Left ventricle myocardium inferior (tissue), 1 donor: ENCODE measurements at regions not wholly inside any gene's neighbourhood (a gene's known extent, or its start where the extent isn't known, plus 50 kb on each side); places are given as distances from the start of the nearest gene placed in this dataset.

Experiments used
- DNase-seq: peaks from one replicate; pipeline ENCODE4 v3.0.0-alpha.2; 2020
- H3K27ac ChIP-seq: fragments of 200-600 bp; replicated peaks from 2 replicates; pipeline ENCODE4 v1.8.0; 2021
- H3K27me3 ChIP-seq: fragments of 200-600 bp; 2 replicates; pipeline ENCODE4 v1.8.0; 2021; ENCODE audit warnings: low read depth
- H3K36me3 ChIP-seq: fragments of 200-600 bp; 2 replicates; pipeline ENCODE4 v1.8.0; 2021
- H3K4me1 ChIP-seq: fragments of 200-600 bp; 2 replicates; pipeline ENCODE4 v1.8.0; 2021
- H3K4me3 ChIP-seq: fragments of 200-600 bp; 2 replicates; pipeline ENCODE4 v1.8.0; 2021; ENCODE audit warnings: mild to moderate bottlenecking, moderate library complexity
- H3K9me3 ChIP-seq: fragments of 200-600 bp; replicated peaks from 2 replicates; pipeline ENCODE4 v1.8.0; 2021
- intact Hi-C: fragments of 100-400 bp; cut with micrococcal nuclease; formaldehyde crosslinking; loops from one replicate; pipeline ENCODE4 v1.11.0; 2022
- TF ChIP-seq, protein P1 (sequence below): fragments of 200-600 bp; IDR thresholded peaks from 2 replicates; pipeline ENCODE4 v1.8.0; 2021; ENCODE audit warnings: antibody characterized with exemption, mild to moderate bottlenecking, borderline replicate concordance
- donor health status: DM: no; HTN: yes; CAD: no; lungs with severe emphysema.

DNA sequence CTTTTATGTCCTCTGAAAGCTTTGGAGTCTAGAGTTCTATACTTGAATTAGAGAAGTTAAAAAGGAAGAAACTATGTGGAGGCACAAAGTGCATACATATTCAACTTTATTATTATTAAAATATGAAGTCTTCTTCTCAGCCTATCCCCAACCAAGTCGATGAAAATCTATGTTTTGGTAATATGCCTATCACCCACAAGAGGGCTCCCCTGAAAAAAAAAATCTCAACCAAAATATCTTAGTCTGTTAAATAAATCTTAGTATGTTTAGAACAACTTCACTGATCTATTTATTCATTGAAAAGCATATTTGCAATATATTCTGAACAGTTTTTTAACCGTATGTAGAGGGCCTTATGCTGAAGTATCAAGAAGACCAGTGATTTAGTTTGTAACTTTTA is 804.5 kb downstream of the TDRD15 start:
- H3K9me3 ChIP-seq: peaks cover 31% of the 10 kb centered on the region
- no peaks in the 10 kb centered on the region for H3K36me3 ChIP-seq
- no peak overlapping the region for H3K4me3 ChIP-seq
- peaks cover 15% of the 10 kb centered on the region for H3K4me1 ChIP-seq
- DNase-seq: no peak
- TF ChIP-seq, protein P1, sequence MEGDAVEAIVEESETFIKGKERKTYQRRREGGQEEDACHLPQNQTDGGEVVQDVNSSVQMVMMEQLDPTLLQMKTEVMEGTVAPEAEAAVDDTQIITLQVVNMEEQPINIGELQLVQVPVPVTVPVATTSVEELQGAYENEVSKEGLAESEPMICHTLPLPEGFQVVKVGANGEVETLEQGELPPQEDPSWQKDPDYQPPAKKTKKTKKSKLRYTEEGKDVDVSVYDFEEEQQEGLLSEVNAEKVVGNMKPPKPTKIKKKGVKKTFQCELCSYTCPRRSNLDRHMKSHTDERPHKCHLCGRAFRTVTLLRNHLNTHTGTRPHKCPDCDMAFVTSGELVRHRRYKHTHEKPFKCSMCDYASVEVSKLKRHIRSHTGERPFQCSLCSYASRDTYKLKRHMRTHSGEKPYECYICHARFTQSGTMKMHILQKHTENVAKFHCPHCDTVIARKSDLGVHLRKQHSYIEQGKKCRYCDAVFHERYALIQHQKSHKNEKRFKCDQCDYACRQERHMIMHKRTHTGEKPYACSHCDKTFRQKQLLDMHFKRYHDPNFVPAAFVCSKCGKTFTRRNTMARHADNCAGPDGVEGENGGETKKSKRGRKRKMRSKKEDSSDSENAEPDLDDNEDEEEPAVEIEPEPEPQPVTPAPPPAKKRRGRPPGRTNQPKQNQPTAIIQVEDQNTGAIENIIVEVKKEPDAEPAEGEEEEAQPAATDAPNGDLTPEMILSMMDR: peak; percentile 36
- H3K27ac ChIP-seq: no peak overlapping the region
- no peaks in the 10 kb centered on the region for H3K27me3 ChIP-seq
- intact Hi-C loops: no loop called here

GRCh38 chr2:21930226-21930625 is 806.5 kb downstream of the TDRD15 start:
- DNase-seq: no peak
- Histone ChIP-seq H3K9me3 (peaks cover 11% of the 10 kb centered on the region), H3K36me3 (no peaks in the 10 kb centered on the region), H3K27me3 (no peaks in the 10 kb centered on the region), H3K4me3 (no peak overlapping the region), H3K4me1 (peaks cover 15% of the 10 kb centered on the region), H3K27ac (no peak overlapping the region)
- intact Hi-C loops: no loop called here
- TF ChIP-seq, protein P1: no peak

GRCh38 chr2:21939967-21940366 is 816.2 kb downstream of the TDRD15 start:
- Histone ChIP-seq H3K36me3 (no peaks in the 10 kb centered on the region), H3K9me3 (no peaks in the 10 kb centered on the region), H3K27ac (no peak overlapping the region), H3K4me1 (no peaks in the 10 kb centered on the region), H3K4me3 (no peak overlapping the region), H3K27me3 (no peaks in the 10 kb centered on the region)
- TF ChIP-seq, protein P1: no peak
- intact Hi-C loops: no loop called here
- no peak for DNase-seq

DNA sequence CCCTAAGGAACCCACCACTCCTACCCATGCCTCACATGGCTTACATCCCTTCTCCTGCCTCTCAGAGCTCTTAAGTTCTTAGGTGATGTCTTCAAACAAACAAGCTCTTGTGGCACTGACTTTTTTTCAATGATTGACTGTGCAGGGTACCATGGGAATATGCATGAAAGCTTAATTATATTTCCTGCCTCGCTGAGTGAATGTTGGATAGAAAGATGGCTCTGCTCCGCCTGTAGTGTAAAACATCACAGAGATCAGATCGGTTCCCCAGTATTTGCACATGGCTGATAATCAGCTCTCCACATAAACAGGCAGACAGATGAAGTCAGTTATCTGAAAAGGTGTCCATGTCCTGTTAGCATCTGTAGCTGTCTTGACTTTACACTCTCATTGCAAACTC is 820.8 kb downstream of the TDRD15 start:
- no peak for DNase-seq
- intact Hi-C loops: no loop called here
- H3K36me3 ChIP-seq: no peaks in the 10 kb centered on the region
- H3K27ac ChIP-seq: no peak overlapping the region
- no peaks in the 10 kb centered on the region for H3K9me3 ChIP-seq
- no peaks in the 10 kb centered on the region for H3K4me1 ChIP-seq
- no peak overlapping the region for H3K4me3 ChIP-seq
- TF ChIP-seq, protein P1: no peak
- H3K27me3 ChIP-seq: no peaks in the 10 kb centered on the region

DNA sequence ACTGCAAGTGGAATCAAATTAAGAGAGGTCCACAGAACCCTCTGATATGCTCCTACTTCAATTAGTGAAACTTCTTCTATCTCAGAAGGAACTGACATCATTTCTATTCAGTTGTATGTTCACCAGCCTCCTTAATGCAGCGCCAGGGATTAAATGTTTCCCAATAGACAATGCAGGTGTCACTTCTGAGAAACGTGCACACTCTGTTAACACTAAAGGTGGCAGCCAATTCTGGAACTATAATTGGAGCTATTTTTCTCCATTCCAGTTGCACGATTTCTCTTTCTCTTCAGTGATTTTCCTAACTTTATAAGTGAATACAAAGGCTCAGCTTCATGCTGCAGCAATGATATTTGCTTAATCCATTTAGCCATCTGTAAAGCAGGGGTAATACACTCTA is 821.9 kb downstream of the TDRD15 start:
- no peaks in the 10 kb centered on the region for H3K9me3 ChIP-seq
- intact Hi-C loops: no loop called here
- H3K36me3 ChIP-seq: no peaks in the 10 kb centered on the region
- no peaks in the 10 kb centered on the region for H3K4me1 ChIP-seq
- no peak for DNase-seq
- TF ChIP-seq, protein P1: no peak
- H3K4me3 ChIP-seq: no peak overlapping the region
- no peaks in the 10 kb centered on the region for H3K27me3 ChIP-seq
- no peak overlapping the region for H3K27ac ChIP-seq

GRCh38 chr2:21947046-21947445 is 823.3 kb downstream of the TDRD15 start:
- no peaks in the 10 kb centered on the region for H3K9me3 ChIP-seq

More at GRCh38 chr2:21947046-21947445, 823.3 kb downstream of the TDRD15 start:
- Histone ChIP-seq H3K4me1 (no peaks in the 10 kb centered on the region), H3K36me3 (no peaks in the 10 kb centered on the region), H3K27me3 (no peaks in the 10 kb centered on the region), H3K4me3 (no peak overlapping the region), H3K27ac (no peak overlapping the region)
- TF ChIP-seq, protein P1: no peak
- no peak for DNase-seq
- intact Hi-C loops: no loop called here
